ENCODE measurements at regions not wholly inside any gene's neighbourhood (a gene's known extent, or its start where the extent isn't known, plus 50 kb on each side); places are given as distances from the start of the nearest gene placed in this dataset.

DNA sequence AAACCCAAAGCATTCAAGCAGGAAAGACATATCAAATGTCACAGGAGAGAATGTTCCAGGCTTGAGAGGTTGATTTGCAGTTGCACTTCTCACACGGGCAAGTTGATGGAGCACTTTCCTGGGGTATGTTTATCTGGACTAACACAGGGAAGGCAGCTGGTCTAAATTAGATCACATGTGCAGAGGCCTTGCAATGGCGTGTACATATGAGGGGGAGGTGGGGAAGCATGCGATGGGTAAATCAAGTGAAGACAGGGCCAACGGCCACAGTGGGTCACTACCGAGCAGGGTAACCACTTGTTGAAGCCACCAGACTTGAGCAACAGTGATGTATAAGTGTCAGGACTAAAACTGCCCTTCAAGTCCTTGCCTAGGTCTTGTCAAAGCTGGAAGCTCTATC is 156.6 kb upstream of the MAF start:
- H3K4me3 ChIP-seq (ENCODE audit: low read depth, low read length), result no peak overlapping the region
- ChIA-PET CTCF (no interaction called here), POLR2A (no interaction called here)
- DNase-seq (ENCODE audit: low read depth, low spot score), result no peak
- TF ChIP-seq, protein P1, sequence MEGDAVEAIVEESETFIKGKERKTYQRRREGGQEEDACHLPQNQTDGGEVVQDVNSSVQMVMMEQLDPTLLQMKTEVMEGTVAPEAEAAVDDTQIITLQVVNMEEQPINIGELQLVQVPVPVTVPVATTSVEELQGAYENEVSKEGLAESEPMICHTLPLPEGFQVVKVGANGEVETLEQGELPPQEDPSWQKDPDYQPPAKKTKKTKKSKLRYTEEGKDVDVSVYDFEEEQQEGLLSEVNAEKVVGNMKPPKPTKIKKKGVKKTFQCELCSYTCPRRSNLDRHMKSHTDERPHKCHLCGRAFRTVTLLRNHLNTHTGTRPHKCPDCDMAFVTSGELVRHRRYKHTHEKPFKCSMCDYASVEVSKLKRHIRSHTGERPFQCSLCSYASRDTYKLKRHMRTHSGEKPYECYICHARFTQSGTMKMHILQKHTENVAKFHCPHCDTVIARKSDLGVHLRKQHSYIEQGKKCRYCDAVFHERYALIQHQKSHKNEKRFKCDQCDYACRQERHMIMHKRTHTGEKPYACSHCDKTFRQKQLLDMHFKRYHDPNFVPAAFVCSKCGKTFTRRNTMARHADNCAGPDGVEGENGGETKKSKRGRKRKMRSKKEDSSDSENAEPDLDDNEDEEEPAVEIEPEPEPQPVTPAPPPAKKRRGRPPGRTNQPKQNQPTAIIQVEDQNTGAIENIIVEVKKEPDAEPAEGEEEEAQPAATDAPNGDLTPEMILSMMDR (IDR thresholded peaks at IDR 0.05; ENCODE audit: insufficient read depth, low read length, missing control alignments), result no peak

DNA sequence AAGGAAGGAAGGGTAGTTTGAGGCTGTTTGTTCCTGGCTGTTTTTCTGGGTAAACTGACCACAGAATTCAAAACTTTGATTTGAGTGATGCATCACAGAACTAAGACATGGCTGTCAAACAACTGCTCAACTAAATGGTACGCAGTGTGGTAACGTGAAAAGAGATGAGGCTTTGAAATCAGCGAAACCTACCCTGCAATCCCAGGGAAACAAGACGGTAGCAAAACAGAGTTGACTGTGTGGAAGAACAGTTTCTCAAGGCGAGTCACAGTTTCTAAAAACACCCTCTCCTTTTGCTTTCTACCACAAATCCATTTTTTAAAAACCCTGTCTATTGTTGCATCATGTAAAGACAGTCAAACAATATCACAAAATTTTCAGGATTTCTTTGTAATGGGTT is 156.0 kb upstream of the MAF start:
- TF ChIP-seq, protein P1 (IDR thresholded peaks at IDR 0.05; ENCODE audit: insufficient read depth, low read length, missing control alignments), result no peak
- no peak overlapping the region for H3K4me3 ChIP-seq (ENCODE audit: low read depth, low read length)
- ChIA-PET CTCF (no interaction called here), POLR2A (no interaction called here)
- DNase-seq (ENCODE audit: low read depth, low spot score), result no peak

- H3K4me3 ChIP-seq (ENCODE audit: low read depth, low read length), result no peak overlapping the region
- ChIA-PET CTCF (no interaction called here), POLR2A (no interaction called here)
- TF ChIP-seq, protein P1 (IDR thresholded peaks at IDR 0.05; ENCODE audit: insufficient read depth, low read length, missing control alignments), result no peak
- DNase-seq (ENCODE audit: low read depth, low spot score), result no peak
Observed at GRCh38 chr16:79754501-79754900, 154.0 kb upstream of the MAF start.

DNA sequence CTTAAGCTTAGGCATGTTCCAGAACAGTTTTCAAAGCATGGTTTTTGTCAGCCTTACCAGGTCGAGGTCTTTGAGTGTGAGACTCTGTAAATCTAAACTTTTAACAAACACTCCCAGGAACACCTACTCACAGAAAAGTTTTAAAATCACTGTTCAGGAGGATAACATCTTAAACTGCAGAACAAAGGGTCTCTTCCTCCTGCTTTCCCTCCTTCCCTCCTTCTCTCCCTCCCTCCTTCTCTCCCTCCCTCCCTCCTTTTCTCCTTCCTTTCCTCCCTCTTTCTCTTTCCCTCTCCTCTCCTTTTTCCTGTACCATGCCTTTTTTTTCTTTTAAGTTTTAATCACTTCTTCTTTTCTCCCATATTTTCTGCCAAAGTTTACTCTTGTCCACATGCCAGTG is 153.5 kb upstream of the MAF start:
- H3K4me3 ChIP-seq (ENCODE audit: low read depth, low read length), result no peak overlapping the region
- POLR2A ChIA-PET, result no interaction called here
- DNase-seq (ENCODE audit: low read depth, low spot score), result no peak
- CTCF ChIA-PET, result no interaction called here
- TF ChIP-seq, protein P1 (IDR thresholded peaks at IDR 0.05; ENCODE audit: insufficient read depth, low read length, missing control alignments), result no peak

DNA sequence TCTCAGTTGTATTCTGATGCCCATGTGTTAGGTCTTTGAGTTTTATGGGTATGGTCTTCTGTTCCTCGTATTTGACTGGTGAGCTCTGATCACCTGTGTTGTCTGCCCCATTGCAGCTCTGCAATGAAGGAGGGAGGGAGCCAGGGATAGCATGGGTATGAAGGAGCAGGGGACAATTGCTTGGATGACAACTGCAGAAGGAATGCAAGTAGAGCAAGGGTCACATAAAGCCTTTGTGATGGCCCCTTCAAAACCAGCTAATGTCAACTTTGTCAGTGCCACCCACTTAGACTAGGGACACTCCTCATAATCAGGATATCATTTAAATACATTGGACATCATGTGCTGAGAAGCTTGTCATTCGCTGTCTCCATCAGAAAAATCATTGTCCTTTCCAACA is 152.7 kb upstream of the MAF start:
- ChIA-PET CTCF (no interaction called here), POLR2A (no interaction called here)
- no peak overlapping the region for H3K4me3 ChIP-seq (ENCODE audit: low read depth, low read length)
- TF ChIP-seq, protein P1 (IDR thresholded peaks at IDR 0.05; ENCODE audit: insufficient read depth, low read length, missing control alignments), result no peak
- DNase-seq (ENCODE audit: low read depth, low spot score), result no peak

DNA sequence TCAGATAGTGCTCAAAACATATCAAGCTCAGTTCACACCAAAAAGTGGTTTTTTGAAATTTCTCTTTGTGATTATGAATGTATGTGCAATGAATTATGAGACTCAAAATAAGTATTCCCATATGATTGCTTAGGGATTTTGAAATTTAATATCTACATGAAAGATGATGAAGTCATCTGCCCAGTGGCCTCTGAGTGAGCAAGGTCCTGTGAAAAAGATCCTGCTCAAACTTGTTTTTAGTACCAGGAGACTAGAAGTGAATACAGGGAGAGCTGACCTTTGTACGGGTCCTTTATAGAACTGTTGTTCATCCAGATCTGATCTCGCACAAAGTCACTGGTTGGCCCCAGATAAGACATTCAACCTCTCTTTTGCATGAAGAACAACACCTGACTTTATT is 151.9 kb upstream of the MAF start:
- H3K4me3 ChIP-seq (ENCODE audit: low read depth, low read length), result no peak overlapping the region
- no peak for DNase-seq (ENCODE audit: low read depth, low spot score)
- CTCF ChIA-PET, result no interaction called here
- TF ChIP-seq, protein P1 (IDR thresholded peaks at IDR 0.05; ENCODE audit: insufficient read depth, low read length, missing control alignments), result no peak
- POLR2A ChIA-PET, result no interaction called here

All from AG04449 (cell line).